CD4-positive, alpha-beta T cell treated with Interleukin-1 beta for 1 hour (primary cell): ENCODE measurements at regions not wholly inside any gene's neighbourhood (a gene's known extent, or its start where the extent isn't known, plus 50 kb on each side); places are given as distances from the start of the nearest gene placed in this dataset.

Source experiments
- DNase-seq, 2 donors: peaks; one replicate each; pipeline ENCODE4 v3.0.0-alpha.2; 2020 to 2022

- DNase-seq: no peak
These were observed 129.9 kb upstream of the B3GAT1 start for GRCh38 chr11:134541951-134542350.

GRCh38 chr11:134541355-134541754 is 129.3 kb upstream of the B3GAT1 start:
- DNase-seq: no peak

GRCh38 chr11:134539285-134539684 is 127.2 kb upstream of the B3GAT1 start:
- DNase-seq: no peak

GRCh38 chr11:134538742-134539141 is 126.7 kb upstream of the B3GAT1 start:
- DNase-seq: no peak

GRCh38 chr11:134537941-134538340 is 125.9 kb upstream of the B3GAT1 start:
- DNase-seq: no peak

GRCh38 chr11:134537296-134537695 is 125.3 kb upstream of the B3GAT1 start:
- no peak for DNase-seq

GRCh38 chr11:134536677-134537076 is 124.6 kb upstream of the B3GAT1 start:
- DNase-seq: no peak

GRCh38 chr11:134536219-134536618 is 124.2 kb upstream of the B3GAT1 start:
- DNase-seq: no peak

GRCh38 chr11:134535029-134536025 is 123.3 kb upstream of the B3GAT1 start:
- no peak for DNase-seq

GRCh38 chr11:134533511-134533910 is 121.5 kb upstream of the B3GAT1 start:
- no peak for DNase-seq

- no peak for DNase-seq
These were observed 120.9 kb upstream of the B3GAT1 start for GRCh38 chr11:134532921-134533421.

- no peak for DNase-seq
These were observed 120.3 kb upstream of the B3GAT1 start for GRCh38 chr11:134532131-134532920.

GRCh38 chr11:134531327-134532130 is 119.5 kb upstream of the B3GAT1 start:
- DNase-seq: no peak

- DNase-seq: no peak
These were observed 118.7 kb upstream of the B3GAT1 start for GRCh38 chr11:134530636-134531326.

GRCh38 chr11:134529212-134530096 is 117.4 kb upstream of the B3GAT1 start:
- no peak for DNase-seq

- DNase-seq: no peak
These were observed 116.4 kb upstream of the B3GAT1 start for GRCh38 chr11:134528453-134528852.

- DNase-seq: no peak
These were observed 115.6 kb upstream of the B3GAT1 start for GRCh38 chr11:134527382-134528243.

- no peak for DNase-seq
These were observed 113.1 kb upstream of the B3GAT1 start for GRCh38 chr11:134524896-134525845.

GRCh38 chr11:134524201-134524600 is 112.2 kb upstream of the B3GAT1 start:
- no peak for DNase-seq
